Osteoblast (primary cell): ENCODE measurements at regions not wholly inside any gene's neighbourhood (a gene's known extent, or its start where the extent isn't known, plus 50 kb on each side); places are given as distances from the start of the nearest gene placed in this dataset.
A peak's percentile ranks its signal among the peaks of the same experiment; 100 is the strongest.

ENCODE experiments used
- DNase-seq: peaks from one replicate; pipeline ENCODE4 v3.0.0; 2011; ENCODE audit warnings: low spot score, mixed read lengths; ENCODE audit not compliant: insufficient read length; ENCODE audit errors: missing footprints
- H2AFZ ChIP-seq: 2 replicates; pipeline ENCODE4 v1.6.0; 2011; ENCODE audit warnings: mild to moderate bottlenecking, low read length
- H3K27ac ChIP-seq: 2 replicates; pipeline ENCODE4 v1.5.1; 2011; ENCODE audit warnings: mild to moderate bottlenecking, low read depth, low read length, moderate library complexity
- H3K27me3 ChIP-seq: 2 replicates; pipeline ENCODE4 v1.6.0; 2012; ENCODE audit warnings: mild to moderate bottlenecking, control low read depth, inconsistent platforms, low read length, moderate library complexity; ENCODE audit not compliant: insufficient read depth
- H3K36me3 ChIP-seq: 2 replicates; pipeline ENCODE4 v1.5.1; 2011; ENCODE audit warnings: mild to moderate bottlenecking, low read length, control low read depth, moderate library complexity; ENCODE audit not compliant: insufficient read depth
- H3K4me1 ChIP-seq: 2 replicates; pipeline ENCODE4 v1.5.1; 2011; ENCODE audit warnings: mild to moderate bottlenecking, low read length, control low read depth, moderate library complexity; ENCODE audit not compliant: insufficient read depth
- H3K4me2 ChIP-seq: 2 replicates; pipeline ENCODE4 v1.6.0; 2011; ENCODE audit warnings: mild to moderate bottlenecking, low read length; ENCODE audit not compliant: insufficient read depth
- H3K4me3 ChIP-seq: fragments of 200-600 bp; sonication (generic); 3 replicates; pipeline ENCODE4 v1.5.1; 2012; ENCODE audit warnings: mild to moderate bottlenecking, low read length, inconsistent platforms; ENCODE audit not compliant: insufficient read depth
- H3K79me2 ChIP-seq: 2 replicates; pipeline ENCODE4 v1.6.0; 2012; ENCODE audit warnings: mild to moderate bottlenecking, low read length, control low read depth, inconsistent platforms; ENCODE audit not compliant: insufficient read depth
- H3K9me3 ChIP-seq: 2 replicates; pipeline ENCODE4 v1.5.1; 2011; ENCODE audit warnings: low read depth, low read length, control low read depth
- H4K20me1 ChIP-seq: 2 replicates; pipeline ENCODE4 v1.6.0; 2012; ENCODE audit warnings: mild to moderate bottlenecking, low read length, control low read depth; ENCODE audit not compliant: insufficient read depth
- TF ChIP-seq, protein P1 (sequence below): IDR thresholded peaks from 2 replicates; pipeline ENCODE4 v1.5.1; 2011; ENCODE audit warnings: mild to moderate bottlenecking, low read depth, low read length, moderate library complexity; ENCODE audit errors: extremely low read depth

DNA sequence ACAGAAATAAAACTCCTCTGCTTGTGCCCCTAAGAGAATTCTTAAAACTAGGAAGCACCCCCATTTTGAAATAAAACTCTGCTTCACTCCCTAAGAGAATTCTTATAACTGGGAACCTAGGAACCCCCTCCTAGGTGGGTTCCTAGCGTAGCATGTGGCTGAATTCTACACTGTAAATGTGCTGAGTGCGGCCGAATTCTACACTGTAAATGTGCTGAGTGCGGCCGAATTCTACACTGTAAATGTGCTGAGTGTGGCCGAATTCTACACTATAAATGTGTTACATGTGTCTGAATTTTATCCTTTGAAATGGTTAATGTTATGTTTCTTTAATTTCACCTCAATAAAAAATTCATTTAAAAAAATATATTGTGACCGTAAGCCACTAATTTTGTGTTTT lies 79.3 kb downstream of the PSMB1 start:
- no peak overlapping the region for H3K4me3 ChIP-seq
- H3K9me3 ChIP-seq = no peaks in the 10 kb centered on the region
- H3K27ac ChIP-seq = no peak overlapping the region
- no peaks in the 10 kb centered on the region for H4K20me1 ChIP-seq
- DNase-seq = no peak
- TF ChIP-seq, protein P1, sequence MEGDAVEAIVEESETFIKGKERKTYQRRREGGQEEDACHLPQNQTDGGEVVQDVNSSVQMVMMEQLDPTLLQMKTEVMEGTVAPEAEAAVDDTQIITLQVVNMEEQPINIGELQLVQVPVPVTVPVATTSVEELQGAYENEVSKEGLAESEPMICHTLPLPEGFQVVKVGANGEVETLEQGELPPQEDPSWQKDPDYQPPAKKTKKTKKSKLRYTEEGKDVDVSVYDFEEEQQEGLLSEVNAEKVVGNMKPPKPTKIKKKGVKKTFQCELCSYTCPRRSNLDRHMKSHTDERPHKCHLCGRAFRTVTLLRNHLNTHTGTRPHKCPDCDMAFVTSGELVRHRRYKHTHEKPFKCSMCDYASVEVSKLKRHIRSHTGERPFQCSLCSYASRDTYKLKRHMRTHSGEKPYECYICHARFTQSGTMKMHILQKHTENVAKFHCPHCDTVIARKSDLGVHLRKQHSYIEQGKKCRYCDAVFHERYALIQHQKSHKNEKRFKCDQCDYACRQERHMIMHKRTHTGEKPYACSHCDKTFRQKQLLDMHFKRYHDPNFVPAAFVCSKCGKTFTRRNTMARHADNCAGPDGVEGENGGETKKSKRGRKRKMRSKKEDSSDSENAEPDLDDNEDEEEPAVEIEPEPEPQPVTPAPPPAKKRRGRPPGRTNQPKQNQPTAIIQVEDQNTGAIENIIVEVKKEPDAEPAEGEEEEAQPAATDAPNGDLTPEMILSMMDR = no peak
- no peaks in the 10 kb centered on the region for H3K27me3 ChIP-seq
- H3K4me1 ChIP-seq = no peaks in the 10 kb centered on the region
- H3K4me2 ChIP-seq = no peak overlapping the region
- no peak overlapping the region for H2AFZ ChIP-seq
- H3K36me3 ChIP-seq = no peaks in the 10 kb centered on the region
- no peaks in the 10 kb centered on the region for H3K79me2 ChIP-seq

DNA sequence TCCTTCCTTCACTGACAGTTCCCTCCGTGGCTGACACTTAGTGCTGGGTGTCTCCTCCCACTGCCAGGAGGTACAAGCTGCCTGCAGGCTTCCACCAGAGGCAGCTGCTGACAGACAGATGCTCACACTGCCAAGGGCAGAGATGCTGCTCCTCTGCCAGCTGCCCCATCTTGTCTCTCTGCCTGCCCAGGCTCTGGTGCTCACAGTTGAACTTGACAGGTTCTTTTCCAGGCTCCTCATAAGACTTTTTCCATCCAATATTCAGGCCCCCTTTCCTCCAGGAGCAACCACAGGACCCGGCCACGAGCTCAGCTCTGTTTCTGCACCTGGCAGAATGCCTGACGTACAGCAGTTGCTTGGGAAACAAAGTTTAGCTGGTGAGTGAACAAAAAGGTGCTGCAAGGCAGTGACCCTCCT lies 79.8 kb downstream of the PSMB1 start:
- Histone ChIP-seq H3K36me3 (no peaks in the 10 kb centered on the region), H3K4me1 (no peaks in the 10 kb centered on the region), H3K4me3 (no peak overlapping the region), H3K27me3 (no peaks in the 10 kb centered on the region), H4K20me1 (no peaks in the 10 kb centered on the region), H3K9me3 (no peaks in the 10 kb centered on the region), H3K79me2 (no peaks in the 10 kb centered on the region), H3K4me2 (no peak overlapping the region), H3K27ac (no peak overlapping the region), H2AFZ (no peak overlapping the region)
- TF ChIP-seq, protein P1 = no peak
- peak; percentile 32 for DNase-seq

DNA sequence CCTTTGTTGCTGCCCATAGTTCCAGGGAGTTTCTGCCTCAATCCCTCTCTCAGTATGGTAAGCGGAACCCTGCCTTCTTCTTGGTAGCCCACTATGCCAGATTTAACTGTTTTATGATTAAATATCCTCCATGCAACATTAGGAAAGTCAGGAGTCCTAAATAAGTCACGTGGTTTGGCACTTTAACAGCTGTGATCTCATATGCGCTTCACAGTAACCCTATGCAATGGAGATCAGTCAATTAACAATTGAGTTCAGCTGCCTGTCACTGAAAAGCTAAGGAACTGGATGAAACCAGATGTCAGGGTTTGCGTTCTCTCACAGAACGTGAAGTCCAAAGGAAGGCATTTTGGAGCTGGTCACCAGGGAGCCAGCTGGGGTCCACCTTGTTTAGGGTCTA lies 81.6 kb downstream of the PSMB1 start:
- Histone ChIP-seq H2AFZ (no peak overlapping the region), H3K27me3 (no peaks in the 10 kb centered on the region), H3K4me2 (no peak overlapping the region), H3K4me3 (no peak overlapping the region), H3K9me3 (no peaks in the 10 kb centered on the region), H4K20me1 (no peaks in the 10 kb centered on the region), H3K27ac (no peak overlapping the region), H3K79me2 (no peaks in the 10 kb centered on the region), H3K4me1 (no peaks in the 10 kb centered on the region), H3K36me3 (no peaks in the 10 kb centered on the region)
- TF ChIP-seq, protein P1 = no peak
- no peak for DNase-seq

DNA sequence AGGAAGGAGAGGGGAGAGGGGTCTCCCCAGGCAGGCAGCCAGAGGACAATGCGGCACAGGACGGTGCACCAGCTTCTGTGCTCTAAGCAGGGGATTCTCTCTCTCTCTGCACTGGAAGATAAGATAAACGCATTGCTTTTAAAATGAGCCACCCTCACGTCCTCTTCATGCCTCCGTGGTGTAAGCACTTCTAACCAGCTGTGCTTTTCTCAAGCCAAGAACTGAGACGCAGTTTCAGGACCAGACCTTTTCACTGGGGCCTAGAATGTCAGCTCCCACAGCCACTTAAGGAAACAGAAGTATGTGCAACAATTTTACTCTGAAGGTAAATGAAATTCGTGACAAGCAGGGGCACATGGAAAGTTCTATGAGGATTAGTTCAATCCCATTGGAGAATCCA lies 82.4 kb downstream of the PSMB1 start:
- peak; percentile 55 for DNase-seq
- TF ChIP-seq, protein P1 = no peak
- H3K4me1 ChIP-seq = no peaks in the 10 kb centered on the region
- no peak overlapping the region for H2AFZ ChIP-seq
- H3K4me2 ChIP-seq = no peak overlapping the region
- no peaks in the 10 kb centered on the region for H3K79me2 ChIP-seq
- H3K9me3 ChIP-seq = no peaks in the 10 kb centered on the region
- no peaks in the 10 kb centered on the region for H3K36me3 ChIP-seq
- no peak overlapping the region for H3K27ac ChIP-seq
- H3K27me3 ChIP-seq = no peaks in the 10 kb centered on the region
- no peak overlapping the region for H3K4me3 ChIP-seq
- H4K20me1 ChIP-seq = no peaks in the 10 kb centered on the region
